EH (cell line): ENCODE measurements at regions not wholly inside any gene's neighbourhood (a gene's known extent, or its start where the extent isn't known, plus 50 kb on each side); places are given as distances from the start of the nearest gene placed in this dataset.

Source experiments
- DNase-seq: peaks from one replicate; pipeline ENCODE4 v3.0.0-alpha.2; 2015; ENCODE audit warnings: low read depth

- DNase-seq: no peak
Measured at GRCh38 chr12:124162151-124163110, 132.5 kb upstream of the RFLNA start.

DNA sequence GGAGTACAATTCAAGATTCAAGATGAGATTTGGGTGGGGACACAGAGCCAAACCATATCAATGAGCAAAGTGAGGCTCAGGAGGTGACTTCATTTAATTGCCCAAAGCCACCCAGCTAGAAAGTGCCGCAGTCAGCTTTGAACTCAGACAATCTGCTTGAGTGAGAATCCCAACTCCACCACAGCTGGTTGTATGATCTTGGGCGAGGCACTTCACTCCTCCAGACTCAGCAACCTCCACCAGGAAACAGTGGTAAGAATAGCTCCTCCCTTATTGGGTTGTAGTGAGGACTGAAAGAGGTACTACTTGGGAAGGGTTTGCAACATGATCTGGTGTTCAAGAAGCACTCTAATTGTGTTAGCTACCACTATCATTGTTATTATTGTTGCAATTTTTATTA lies 129.2 kb upstream of the RFLNA start:
- DNase-seq: no peak

GRCh38 chr12:124167141-124167540 lies 127.8 kb upstream of the RFLNA start:
- DNase-seq: no peak

GRCh38 chr12:124168016-124168786 lies 126.7 kb upstream of the RFLNA start:
- DNase-seq: no peak

GRCh38 chr12:124169577-124170284 lies 125.2 kb upstream of the RFLNA start:
- DNase-seq: no peak

DNA sequence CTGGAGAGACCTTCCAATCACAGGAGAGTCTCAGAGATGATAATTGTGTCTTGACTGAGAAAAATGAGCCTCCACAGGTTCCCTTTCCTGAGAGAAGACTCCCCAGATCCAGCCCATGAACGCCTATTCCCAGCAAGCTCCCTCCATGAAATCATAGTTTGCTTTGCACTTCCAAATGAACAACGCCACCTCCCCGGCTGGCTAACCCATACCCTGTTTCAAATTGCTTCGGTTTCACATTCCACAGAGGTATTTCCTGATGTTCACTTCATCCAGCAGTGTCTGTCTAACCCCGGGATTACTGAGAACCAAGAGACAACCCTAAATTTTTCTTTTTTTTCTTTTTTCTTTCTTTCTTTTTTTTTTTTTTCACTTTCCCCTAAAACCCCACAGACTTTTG lies 124.1 kb upstream of the RFLNA start:
- DNase-seq: peak; percentile 27

GRCh38 chr12:124171231-124171979 lies 123.5 kb upstream of the RFLNA start:
- DNase-seq: no peak

DNA sequence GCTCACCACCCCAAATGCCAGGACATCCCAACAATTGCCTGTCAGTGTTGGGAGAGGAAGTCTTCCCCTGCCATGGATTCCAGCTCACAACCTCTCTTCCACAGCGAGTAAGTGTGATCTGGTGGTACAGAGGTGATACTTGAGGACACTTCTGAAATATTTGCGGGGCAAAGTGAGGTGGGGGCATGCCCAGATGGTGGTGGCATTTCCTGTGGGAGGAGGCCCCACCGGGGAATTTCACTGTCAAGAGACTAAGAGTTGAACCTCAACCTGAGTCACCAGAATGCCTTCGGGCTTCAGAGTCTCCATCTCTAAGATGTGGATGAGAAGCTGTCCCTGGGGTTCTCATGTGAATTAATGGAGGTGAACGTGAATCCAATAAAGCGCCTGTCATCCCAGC lies 122.3 kb upstream of the RFLNA start:
- peak; percentile 93 for DNase-seq

GRCh38 chr12:124173692-124174091 lies 121.2 kb upstream of the RFLNA start:
- no peak for DNase-seq

GRCh38 chr12:124174451-124175348 lies 120.2 kb upstream of the RFLNA start:
- DNase-seq: peak; percentile 99

DNA sequence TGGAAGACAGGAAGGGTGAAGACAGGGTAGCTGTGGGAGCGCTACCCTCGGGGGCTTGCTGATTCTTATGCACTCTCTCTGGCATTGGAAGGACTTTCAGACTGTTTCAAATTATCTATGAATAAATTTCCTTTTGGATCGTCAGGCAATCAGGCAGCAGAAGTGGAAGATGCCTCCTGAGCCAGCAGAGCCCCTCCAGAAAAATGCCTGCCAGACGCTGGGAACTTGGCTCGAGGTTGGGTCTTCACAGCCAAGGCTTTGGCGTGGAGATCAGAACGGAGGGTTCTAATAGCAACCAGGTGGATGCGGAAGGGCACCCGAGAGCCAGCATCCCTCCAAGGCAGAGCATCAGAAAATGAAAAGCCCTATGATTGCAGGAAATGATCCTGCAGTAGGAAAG lies 119.2 kb upstream of the RFLNA start:
- DNase-seq: no peak

DNA sequence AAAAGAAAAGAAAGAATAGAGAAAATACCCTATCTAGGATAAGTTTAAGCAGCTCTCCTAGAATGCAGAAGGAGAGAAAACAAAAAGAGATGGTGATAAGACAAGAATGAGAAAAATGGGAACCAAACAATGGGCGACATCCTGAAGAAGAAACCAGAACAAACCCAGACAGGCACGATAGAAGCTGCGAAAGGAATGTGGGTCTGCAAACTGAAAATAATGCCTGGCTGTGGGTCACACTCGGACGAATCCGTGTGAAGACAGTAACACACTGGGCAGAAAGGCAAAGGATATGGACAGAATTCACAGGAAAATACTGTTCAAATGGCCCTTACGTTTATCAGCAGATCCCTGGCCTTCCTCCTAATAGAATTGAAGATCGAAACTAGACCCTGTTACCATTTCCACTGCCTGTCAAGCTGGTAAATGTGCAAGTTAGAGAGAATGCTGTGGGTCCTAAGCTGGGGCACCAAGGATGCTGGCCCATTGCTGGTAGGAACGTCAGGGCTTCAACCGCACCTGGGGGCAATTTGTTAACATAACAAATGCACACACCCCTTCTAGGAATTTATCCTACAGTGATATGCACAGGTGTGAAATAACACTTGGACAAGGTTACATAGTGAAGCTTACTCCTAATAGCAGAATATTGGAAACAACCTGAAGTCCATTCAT lies 117.5 kb upstream of the RFLNA start:
- DNase-seq: no peak

- no peak for DNase-seq
Measured at GRCh38 chr12:124177951-124178316, 117.0 kb upstream of the RFLNA start.

- peak; percentile 42 for DNase-seq
Measured at GRCh38 chr12:124179936-124180607, 114.8 kb upstream of the RFLNA start.

- DNase-seq: no peak
Measured at GRCh38 chr12:124183172-124183571, 111.7 kb upstream of the RFLNA start.

DNA sequence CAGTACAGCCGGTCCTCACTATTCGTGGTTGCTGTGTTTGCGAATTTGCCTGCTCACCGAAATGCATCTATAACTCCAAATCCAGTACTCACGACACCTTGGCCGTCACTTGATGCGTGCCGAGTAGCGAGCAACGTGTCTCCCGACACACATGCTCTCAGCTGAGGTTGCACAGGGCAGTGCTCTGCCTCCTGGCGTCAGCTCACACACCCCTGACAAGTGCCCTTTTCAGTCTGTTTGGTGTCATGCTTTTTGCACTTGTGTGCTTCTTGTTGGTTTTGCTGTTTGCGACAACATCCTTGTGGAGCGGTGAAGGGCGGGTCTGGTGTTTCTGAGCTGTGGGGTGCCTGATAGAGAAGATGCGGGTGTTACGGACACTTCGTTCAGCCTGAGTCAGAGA lies 110.4 kb upstream of the RFLNA start:
- no peak for DNase-seq

DNA sequence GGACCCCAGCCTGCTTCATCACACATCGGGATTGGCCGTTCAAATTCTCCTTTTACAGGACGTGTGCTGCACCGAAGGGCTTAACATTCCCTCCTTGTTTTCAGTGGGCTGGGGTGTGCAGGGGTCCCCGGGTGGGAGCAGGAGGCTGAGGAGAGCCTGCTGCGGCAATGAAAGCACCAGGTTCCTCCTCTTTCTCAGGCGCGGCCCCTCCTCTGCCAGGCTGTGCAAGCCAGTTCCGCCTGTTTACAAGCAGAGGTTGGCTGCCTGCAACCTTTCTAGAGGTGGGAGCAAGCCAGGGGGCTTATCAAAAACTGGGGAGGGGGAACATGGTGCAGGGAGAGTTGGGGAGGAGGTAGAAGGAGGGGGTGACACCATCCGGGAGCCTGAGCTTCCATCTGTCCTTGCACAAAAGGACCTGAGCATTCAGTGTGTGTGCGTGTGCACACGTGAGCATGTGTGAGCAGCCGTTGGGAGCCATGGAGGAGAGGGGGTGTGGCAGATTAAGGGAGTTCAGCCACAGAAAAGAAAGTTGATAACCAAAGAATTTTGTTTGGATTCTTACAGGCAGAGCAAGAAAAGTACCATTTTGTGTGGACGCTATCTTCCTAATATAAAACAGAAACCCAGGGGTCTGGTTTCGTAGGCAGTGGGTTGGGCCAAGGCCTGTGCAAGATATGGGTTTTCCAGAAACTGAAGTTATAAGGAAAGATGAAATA lies 108.8 kb upstream of the RFLNA start:
- no peak for DNase-seq

DNA sequence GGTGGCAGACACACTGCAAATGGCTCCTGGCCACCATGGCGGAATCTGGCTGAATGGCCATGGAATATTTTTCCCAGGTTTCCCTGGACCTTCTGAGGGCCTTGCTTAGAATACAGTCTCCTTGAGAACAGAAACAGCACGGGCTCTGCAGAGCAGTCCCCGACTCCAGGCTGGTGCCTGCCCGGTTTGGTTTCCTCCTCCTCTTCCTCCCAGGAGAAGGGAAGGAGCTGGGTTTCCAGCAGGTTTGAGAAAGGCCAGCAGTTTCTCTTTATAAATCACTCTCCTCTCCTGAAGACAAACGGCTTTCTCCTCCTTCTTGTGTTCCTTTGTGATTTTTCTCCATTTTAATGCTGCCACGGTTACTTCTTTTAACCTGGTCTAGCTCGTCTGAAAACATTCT lies 106.8 kb upstream of the RFLNA start:
- no peak for DNase-seq
